ENCODE measurements at regions not wholly inside any gene's neighbourhood (a gene's known extent, or its start where the extent isn't known, plus 50 kb on each side); places are given as distances from the start of the nearest gene placed in this dataset.

DNA sequence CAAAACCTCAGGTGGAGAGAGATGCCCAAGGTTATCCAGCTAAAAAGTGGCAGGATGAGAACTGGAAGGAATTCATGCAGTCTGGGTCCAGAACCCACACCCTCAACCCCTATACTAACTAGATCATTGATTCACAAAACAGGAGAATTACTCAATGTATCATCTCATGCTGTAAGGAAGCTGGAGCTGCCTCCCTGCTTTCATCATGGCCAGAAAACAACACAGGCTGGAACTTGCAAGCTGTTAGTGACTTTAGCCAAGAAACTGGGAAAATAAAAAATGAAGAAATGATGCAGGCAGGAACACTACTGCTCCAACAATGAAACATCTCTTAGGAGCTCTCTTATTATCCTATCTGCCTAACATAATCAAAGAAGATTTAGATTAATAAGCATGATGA, 619.8 kb upstream of the CELF2 start:
- no peaks in the 10 kb centered on the region for H3K4me1 ChIP-seq (ENCODE audit: control insufficient read depth, low read length)
- no peaks in the 10 kb centered on the region for H3F3A ChIP-seq (ENCODE audit: control insufficient read depth, insufficient read depth)
- TF ChIP-seq, protein P1, sequence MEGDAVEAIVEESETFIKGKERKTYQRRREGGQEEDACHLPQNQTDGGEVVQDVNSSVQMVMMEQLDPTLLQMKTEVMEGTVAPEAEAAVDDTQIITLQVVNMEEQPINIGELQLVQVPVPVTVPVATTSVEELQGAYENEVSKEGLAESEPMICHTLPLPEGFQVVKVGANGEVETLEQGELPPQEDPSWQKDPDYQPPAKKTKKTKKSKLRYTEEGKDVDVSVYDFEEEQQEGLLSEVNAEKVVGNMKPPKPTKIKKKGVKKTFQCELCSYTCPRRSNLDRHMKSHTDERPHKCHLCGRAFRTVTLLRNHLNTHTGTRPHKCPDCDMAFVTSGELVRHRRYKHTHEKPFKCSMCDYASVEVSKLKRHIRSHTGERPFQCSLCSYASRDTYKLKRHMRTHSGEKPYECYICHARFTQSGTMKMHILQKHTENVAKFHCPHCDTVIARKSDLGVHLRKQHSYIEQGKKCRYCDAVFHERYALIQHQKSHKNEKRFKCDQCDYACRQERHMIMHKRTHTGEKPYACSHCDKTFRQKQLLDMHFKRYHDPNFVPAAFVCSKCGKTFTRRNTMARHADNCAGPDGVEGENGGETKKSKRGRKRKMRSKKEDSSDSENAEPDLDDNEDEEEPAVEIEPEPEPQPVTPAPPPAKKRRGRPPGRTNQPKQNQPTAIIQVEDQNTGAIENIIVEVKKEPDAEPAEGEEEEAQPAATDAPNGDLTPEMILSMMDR (IDR thresholded peaks at IDR 0.05; ENCODE audit: low read depth, low read length, poor library complexity, severe bottlenecking): no peak
- TF ChIP-seq EZH2phosphoT487 (IDR thresholded peaks at IDR 0.05; ENCODE audit: borderline replicate concordance, low read length): no peak
- H3K9me2 ChIP-seq (replicated peaks; ENCODE audit: control insufficient read depth, low read length): no peaks in the 10 kb centered on the region
- no peak overlapping the region for H3K4me3 ChIP-seq (ENCODE audit: low read length)
- no peaks in the 10 kb centered on the region for H3K9me3 ChIP-seq (ENCODE audit: control insufficient read depth, insufficient read depth, low read length)
- H3K27me3 ChIP-seq (ENCODE audit: control insufficient read depth, low read length): no peaks in the 10 kb centered on the region
- no peaks in the 10 kb centered on the region for H3K79me2 ChIP-seq (ENCODE audit: control insufficient read depth, low read length)
- H3K27ac ChIP-seq (ENCODE audit: low read depth, low read length): no peak overlapping the region
- H3K36me3 ChIP-seq (ENCODE audit: control insufficient read depth, low read length): no peaks in the 10 kb centered on the region
- H4K20me1 ChIP-seq (ENCODE audit: control insufficient read depth, insufficient read depth, low read depth, low read length): no peaks in the 10 kb centered on the region
- H3K4me2 ChIP-seq (ENCODE audit: low read length): no peak overlapping the region

DNA sequence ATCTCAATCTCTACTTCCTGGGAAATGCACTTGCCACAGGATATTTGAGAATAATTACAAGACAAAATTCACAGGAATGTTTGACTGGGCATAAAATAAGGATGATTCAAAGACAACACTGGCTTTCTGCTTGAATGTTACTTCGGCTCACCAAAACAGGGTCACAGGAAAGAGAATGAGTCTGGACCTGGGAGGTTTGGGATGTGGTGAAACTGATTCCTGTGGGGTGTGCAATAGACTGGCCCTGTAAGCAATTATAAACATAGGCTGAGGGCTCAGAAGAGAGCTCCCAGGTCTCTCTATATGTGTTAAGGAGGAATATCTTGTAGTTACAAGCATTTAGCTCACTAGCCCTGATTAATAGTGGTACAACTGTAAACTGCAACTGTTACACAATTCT, 613.9 kb upstream of the CELF2 start:
- H3K9me3 ChIP-seq (ENCODE audit: control insufficient read depth, insufficient read depth, low read length): no peaks in the 10 kb centered on the region
- no peaks in the 10 kb centered on the region for H3F3A ChIP-seq (ENCODE audit: control insufficient read depth, insufficient read depth)
- H3K27me3 ChIP-seq (ENCODE audit: control insufficient read depth, low read length): no peaks in the 10 kb centered on the region
- no peaks in the 10 kb centered on the region for H3K9me2 ChIP-seq (replicated peaks; ENCODE audit: control insufficient read depth, low read length)
- H3K4me1 ChIP-seq (ENCODE audit: control insufficient read depth, low read length): no peaks in the 10 kb centered on the region
- H3K79me2 ChIP-seq (ENCODE audit: control insufficient read depth, low read length): no peaks in the 10 kb centered on the region
- H4K20me1 ChIP-seq (ENCODE audit: control insufficient read depth, insufficient read depth, low read depth, low read length): no peaks in the 10 kb centered on the region
- no peak overlapping the region for H3K4me2 ChIP-seq (ENCODE audit: low read length)
- no peak overlapping the region for H3K4me3 ChIP-seq (ENCODE audit: low read length)
- no peak overlapping the region for H3K27ac ChIP-seq (ENCODE audit: low read depth, low read length)
- H3K36me3 ChIP-seq (ENCODE audit: control insufficient read depth, low read length): no peaks in the 10 kb centered on the region
- TF ChIP-seq EZH2phosphoT487 (IDR thresholded peaks at IDR 0.05; ENCODE audit: borderline replicate concordance, low read length): no peak
- TF ChIP-seq, protein P1 (IDR thresholded peaks at IDR 0.05; ENCODE audit: low read depth, low read length, poor library complexity, severe bottlenecking): no peak

DNA sequence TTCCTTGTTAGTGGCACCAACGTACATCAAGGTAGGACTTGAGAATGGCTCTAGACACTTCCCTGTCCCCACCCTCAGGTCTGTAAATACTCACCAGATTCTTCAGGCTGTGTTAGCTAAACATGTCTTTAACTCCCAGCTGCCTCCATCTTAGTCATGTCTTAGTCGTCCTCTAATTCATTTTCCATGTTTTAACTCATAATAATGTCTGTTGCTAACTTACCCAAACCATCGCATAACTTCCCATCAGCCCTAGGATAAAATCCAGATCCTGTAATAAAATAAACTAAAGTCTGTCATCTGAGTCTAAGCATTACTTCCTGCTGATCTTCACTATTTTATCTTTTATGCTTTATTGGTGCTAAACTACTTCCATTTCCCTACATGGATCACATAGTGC, 600.0 kb upstream of the CELF2 start:
- Histone ChIP-seq H3K4me1 (ENCODE audit: control insufficient read depth, low read length) (no peaks in the 10 kb centered on the region), H3K27ac (ENCODE audit: low read depth, low read length) (no peak overlapping the region), H3K4me2 (ENCODE audit: low read length) (no peak overlapping the region), H3F3A (ENCODE audit: control insufficient read depth, insufficient read depth) (no peaks in the 10 kb centered on the region), H3K4me3 (ENCODE audit: low read length) (no peak overlapping the region), H3K36me3 (ENCODE audit: control insufficient read depth, low read length) (no peaks in the 10 kb centered on the region), H3K79me2 (ENCODE audit: control insufficient read depth, low read length) (no peaks in the 10 kb centered on the region), H4K20me1 (ENCODE audit: control insufficient read depth, insufficient read depth, low read depth, low read length) (no peaks in the 10 kb centered on the region), H3K27me3 (ENCODE audit: control insufficient read depth, low read length) (no peaks in the 10 kb centered on the region), H3K9me2 (replicated peaks; ENCODE audit: control insufficient read depth, low read length) (no peaks in the 10 kb centered on the region), H3K9me3 (ENCODE audit: control insufficient read depth, insufficient read depth, low read length) (no peaks in the 10 kb centered on the region)
- TF ChIP-seq EZH2phosphoT487 (IDR thresholded peaks at IDR 0.05; ENCODE audit: borderline replicate concordance, low read length): no peak
- TF ChIP-seq, protein P1 (IDR thresholded peaks at IDR 0.05; ENCODE audit: low read depth, low read length, poor library complexity, severe bottlenecking): no peak

DNA sequence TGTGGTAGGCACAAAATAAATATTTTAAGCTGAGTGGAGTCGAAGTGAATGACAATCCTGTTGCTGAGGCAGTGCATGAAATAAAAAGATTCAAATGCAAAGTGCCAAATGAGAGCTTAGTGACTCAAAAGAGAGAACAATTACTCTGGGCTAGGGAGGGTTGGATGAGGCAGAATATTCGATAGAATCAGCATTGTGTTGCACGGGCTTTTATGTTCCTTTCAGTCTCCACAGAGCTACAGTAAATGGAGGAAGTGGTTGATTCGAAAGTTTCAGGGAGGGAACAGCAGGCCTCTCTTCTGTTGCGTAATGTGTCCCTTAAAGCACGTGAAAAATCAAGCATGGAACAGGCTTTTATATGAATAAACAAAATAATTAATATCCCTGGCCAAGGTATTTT, 599.3 kb upstream of the CELF2 start:
- H3K4me2 ChIP-seq (ENCODE audit: low read length): no peak overlapping the region
- H3F3A ChIP-seq (ENCODE audit: control insufficient read depth, insufficient read depth): no peaks in the 10 kb centered on the region
- no peak overlapping the region for H3K4me3 ChIP-seq (ENCODE audit: low read length)
- TF ChIP-seq EZH2phosphoT487 (IDR thresholded peaks at IDR 0.05; ENCODE audit: borderline replicate concordance, low read length): no peak
- TF ChIP-seq, protein P1 (IDR thresholded peaks at IDR 0.05; ENCODE audit: low read depth, low read length, poor library complexity, severe bottlenecking): no peak
- no peak overlapping the region for H3K27ac ChIP-seq (ENCODE audit: low read depth, low read length)
- no peaks in the 10 kb centered on the region for H3K4me1 ChIP-seq (ENCODE audit: control insufficient read depth, low read length)
- no peaks in the 10 kb centered on the region for H3K9me2 ChIP-seq (replicated peaks; ENCODE audit: control insufficient read depth, low read length)
- H3K36me3 ChIP-seq (ENCODE audit: control insufficient read depth, low read length): no peaks in the 10 kb centered on the region
- no peaks in the 10 kb centered on the region for H3K27me3 ChIP-seq (ENCODE audit: control insufficient read depth, low read length)
- no peaks in the 10 kb centered on the region for H3K9me3 ChIP-seq (ENCODE audit: control insufficient read depth, insufficient read depth, low read length)
- no peaks in the 10 kb centered on the region for H3K79me2 ChIP-seq (ENCODE audit: control insufficient read depth, low read length)
- H4K20me1 ChIP-seq (ENCODE audit: control insufficient read depth, insufficient read depth, low read depth, low read length): no peaks in the 10 kb centered on the region

Measured in DOHH2 (cell line).